CD4-positive, alpha-beta T cell treated with Interleukin-21 for 1 hour (primary cell): ENCODE measurements at regions not wholly inside any gene's neighbourhood (a gene's known extent, or its start where the extent isn't known, plus 50 kb on each side); places are given as distances from the start of the nearest gene placed in this dataset.

Experiments used
- DNase-seq: peaks from one replicate; pipeline ENCODE4 v3.0.0-alpha.2; 2020

DNA sequence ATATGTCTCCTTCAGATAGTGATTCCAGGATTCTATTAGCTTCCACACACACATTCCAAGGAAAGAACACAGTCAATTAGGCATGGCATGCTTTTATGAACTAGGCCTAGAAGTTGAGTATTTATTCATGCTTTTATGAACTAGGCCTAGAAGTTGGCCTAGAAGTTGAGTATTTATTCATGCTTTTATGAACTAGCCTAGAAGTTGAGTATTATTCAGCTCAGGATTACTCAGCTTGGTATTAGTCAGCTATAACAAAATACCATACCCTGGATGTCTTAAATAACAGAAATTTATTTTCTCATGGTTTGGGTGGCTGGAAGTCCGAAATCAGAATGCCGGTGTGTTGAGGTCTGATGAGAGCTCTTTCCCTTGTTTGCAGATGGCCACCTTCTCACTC, 442.7 kb upstream of the FLRT2 start:
- DNase-seq = no peak

DNA sequence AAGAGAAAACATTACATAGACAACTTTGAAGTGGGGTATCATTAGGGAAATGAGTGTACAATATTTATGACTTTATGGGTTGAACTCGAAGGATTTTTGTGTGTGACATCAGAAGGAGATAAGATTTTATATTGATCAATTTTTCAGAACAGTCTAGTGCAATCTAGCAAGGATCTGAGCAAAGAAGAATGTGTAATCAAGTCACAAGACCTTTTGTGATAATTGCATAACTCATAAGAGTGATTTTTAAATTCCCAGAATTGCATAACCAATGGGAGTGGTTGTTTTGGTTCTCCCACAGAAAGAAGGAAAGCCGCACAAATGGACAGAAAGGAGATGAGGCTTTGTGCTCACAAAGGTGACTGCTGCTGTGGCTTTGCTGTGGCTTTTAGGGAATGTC, 441.8 kb upstream of the FLRT2 start:
- DNase-seq = no peak

DNA sequence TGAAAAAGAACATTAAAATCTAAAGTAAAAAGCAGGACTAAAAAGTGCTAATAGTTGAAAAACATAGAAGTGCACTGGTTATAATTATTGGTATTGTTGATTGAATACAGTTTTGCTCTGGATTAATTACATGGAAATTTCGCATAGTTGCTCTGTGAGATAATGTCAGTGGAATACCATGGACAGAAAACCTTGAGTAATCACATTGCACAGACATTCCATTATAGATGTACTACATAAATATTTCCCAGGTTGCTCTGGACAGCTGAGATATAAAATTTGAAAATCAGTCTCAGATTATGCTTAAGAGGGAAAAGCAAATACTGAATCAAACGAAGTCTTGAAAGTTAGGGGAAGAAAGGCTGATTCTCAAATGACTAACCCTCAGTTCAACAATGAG, 439.3 kb upstream of the FLRT2 start:
- no peak for DNase-seq

DNA sequence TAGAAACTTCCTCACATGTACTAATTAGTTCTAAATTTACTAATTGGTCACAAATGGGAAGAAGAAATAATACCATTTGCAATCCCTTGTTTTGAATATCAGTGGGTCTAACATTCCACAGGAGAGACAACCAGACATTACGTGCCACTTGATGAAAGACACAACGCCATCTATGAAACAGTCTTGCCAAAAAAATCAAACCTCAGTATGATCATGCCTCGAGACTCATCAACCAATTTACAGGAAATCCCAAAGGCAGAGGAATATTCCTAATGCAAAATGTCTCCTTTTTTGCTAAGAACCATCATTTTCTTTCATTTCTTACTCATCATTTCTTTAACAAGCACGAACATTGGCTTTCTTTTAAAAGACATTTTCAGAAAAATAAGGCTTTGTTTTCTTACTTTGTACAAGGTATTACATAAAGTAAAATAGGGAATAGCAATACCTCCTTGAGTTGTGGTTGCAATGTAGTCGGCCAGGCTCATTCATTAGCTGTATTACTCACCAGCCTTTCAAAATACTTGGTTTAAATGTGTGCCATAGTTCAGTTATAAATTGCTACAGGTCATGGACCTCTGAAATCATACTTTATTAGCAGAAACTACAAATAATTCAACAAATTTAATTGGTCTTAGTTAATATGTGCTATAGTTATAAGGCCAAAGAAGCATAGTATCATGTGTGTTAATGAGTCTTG, 436.2 kb upstream of the FLRT2 start:
- no peak for DNase-seq

DNA sequence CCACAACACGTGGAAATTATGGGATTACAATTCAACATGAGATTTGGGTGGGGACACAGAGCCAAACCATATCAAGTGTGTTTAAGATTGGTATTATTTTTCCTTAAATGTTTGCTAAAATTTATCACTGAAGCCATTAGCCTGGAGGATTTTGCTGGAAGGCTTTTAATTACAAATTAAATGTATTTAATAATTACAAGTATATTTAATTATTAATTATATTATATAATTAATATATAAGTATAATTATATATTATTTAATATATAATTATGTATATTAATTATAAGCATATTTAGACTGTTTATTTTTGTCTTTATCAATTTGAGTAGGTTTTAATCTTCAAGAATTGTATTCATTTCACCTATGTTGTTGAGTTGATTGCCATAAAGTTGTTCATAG, 427.4 kb upstream of the FLRT2 start:
- DNase-seq = no peak

DNA sequence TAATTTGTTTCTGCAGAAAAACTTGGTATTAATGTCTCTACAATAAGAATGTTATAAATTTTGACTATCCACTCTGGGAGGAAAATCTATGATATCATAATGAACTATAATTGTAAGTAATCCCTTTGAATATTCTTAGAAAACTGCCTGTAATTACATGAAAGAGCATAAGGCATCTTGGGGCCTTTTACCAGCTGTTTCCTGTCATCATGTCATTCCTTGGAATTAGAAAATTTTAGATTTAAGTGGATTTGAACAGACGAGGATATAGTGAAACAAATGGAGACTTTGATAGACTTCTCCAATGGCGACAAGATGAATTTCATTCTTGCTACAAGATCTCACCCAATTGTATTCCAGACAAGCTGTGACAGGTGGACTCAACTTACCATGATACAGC, 423.4 kb upstream of the FLRT2 start:
- DNase-seq = no peak

DNA sequence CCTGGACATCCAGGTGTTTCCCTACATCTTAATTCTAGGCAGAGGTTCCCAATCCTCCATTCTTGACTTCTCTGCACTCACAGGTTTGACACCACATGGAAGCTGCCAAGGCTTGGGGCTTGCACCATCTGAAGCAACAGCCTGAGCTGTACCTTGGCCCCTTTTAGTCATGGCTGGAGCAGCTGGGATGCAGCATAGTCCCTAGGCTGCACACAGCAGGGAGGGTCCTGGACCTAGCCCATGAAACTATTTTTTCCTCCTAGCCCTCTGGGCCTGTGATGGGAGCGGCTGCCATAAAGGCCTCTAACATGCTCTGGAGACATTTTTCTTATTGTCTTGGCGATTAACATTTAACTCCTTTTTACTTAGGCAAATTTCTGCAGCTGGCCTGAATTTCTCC, 417.2 kb upstream of the FLRT2 start:
- DNase-seq = no peak

DNA sequence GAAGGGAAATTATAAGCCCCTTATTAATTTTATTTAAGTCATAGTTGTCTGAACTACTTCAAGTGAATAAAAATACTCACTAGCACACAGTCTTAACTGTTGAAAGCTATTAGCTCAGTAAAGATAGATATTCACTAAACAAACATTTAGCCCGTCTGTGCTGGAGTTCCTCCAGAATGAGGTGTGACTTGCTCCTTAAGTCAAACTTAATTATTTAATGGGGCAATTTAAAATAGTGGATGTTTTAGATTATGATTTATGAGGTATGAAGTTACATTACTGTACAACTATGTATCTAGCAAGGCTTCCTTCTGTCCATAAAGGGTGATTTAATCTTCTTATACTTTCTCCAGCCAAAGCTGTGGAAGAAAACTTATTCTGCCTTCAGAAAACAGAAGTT, 414.0 kb upstream of the FLRT2 start:
- DNase-seq = no peak

DNA sequence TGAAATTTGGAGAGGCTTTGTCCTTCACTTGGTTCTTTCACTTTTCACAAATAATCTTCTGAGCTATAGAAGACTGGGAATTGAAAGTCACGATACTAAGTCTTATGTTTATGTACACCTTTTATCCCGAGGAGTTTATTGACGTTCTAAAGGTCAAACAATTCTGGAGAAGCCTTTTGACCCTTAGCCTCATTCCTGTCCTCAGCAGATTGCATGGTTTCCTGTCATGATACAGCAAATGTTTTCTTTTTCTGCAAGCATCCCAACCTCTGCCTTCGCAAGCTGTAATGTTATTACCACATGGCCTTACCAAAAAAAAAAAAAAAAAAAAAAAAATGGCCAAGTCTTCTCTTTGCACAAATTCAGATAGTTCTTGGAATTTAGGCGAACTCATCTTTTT, 411.7 kb upstream of the FLRT2 start:
- DNase-seq = no peak

DNA sequence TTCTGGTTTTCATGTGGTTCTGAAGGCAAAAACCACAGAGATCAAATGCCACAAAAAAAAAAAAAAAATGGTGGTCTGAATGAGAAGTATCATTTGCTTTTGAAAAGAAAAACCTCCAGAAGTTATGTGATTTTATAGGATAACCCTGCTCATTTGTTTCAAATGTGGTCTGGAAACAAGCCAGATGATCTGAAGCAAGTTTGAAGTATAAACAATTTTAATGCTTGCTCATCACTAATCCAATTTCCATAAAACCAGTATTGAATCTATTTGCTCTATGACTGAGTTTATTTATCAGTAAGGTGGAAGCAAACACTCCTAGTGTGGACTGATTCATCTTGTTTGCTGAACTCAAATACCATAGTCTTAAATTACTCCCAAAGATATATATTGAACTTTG, 407.3 kb upstream of the FLRT2 start:
- DNase-seq = no peak

DNA sequence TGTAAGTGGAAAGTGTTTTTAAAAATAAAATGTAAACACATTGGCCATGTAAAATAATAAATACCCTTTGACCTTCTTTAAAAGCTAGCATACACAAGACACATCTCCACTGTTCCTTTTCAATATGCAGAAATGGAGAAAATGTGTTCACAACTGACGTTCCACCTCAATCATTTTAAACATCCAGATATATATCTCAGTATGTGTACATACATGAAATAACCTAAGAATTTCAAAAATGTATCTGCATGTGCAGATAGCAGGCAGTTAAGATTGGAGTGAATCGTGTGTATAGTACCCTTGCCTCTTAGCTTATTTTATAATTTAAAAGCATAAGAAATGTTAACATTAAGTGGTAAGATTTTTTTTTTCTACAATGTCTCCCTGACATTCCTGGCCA, 406.2 kb upstream of the FLRT2 start:
- DNase-seq = no peak

DNA sequence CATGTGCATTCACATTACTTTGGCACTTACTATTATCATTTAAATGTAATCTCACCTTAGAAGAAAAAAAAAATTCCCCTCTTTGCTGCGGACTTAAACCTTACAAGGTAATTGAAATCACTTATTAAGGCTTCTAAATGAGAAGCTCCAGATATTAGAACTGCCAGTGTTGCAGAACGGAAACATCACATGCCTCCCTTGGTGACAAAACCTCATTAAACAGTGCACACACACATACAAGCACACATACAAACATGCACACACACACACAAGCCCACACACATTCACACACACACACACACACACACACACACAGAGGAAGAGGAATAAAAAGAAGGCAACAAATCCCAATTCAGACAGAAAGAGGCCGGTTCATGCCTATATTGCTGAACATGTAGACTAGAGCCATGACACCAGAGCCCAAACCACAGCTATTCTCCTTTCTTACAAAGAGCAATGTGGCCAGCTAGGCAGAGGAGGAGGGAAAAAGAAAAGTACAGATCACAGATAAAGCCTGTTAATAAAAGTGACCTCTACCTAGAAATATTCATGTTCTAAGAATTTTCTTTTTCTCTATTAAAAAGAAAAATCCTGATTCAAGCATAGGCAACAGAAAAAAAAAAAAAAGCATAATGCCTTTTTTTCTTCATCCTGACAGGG, 405.2 kb upstream of the FLRT2 start:
- DNase-seq = no peak

DNA sequence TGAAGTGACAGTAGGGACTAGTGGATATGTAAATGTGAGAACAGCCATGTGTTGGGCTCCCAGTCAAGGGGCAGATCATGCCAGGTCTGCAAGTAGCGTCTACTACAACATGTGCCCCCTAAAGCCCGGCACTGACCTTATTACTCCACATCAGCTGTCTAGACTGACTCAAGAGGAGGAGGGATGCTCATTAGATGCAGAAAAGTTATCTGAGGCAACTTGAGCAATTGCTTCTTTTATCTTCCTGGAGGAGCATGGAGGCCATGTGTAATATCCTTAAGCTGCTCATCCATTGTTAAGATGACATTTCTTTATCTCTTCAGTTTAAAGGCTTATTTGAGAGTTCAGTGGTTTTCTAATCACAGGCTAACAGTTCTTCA, 404.7 kb upstream of the FLRT2 start:
- no peak for DNase-seq

DNA sequence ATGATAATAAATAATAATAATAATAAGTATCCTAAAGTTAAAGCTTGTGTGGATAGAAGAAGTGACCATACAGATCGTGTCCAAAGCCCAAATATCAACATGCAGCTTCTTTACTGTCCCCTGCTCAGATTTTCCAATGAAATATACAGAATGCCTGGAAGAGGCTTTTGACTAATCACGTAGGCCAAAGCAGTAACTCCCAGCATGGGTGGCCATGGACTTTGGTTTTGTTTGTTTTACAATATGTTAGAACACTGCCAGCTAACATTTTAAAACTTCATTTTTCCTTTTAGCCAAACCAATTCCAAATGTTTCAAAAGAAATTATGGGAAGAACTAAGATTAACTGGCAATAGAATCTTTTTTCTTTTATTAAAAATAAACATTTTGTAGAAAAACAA, 400.0 kb upstream of the FLRT2 start:
- DNase-seq = no peak

DNA sequence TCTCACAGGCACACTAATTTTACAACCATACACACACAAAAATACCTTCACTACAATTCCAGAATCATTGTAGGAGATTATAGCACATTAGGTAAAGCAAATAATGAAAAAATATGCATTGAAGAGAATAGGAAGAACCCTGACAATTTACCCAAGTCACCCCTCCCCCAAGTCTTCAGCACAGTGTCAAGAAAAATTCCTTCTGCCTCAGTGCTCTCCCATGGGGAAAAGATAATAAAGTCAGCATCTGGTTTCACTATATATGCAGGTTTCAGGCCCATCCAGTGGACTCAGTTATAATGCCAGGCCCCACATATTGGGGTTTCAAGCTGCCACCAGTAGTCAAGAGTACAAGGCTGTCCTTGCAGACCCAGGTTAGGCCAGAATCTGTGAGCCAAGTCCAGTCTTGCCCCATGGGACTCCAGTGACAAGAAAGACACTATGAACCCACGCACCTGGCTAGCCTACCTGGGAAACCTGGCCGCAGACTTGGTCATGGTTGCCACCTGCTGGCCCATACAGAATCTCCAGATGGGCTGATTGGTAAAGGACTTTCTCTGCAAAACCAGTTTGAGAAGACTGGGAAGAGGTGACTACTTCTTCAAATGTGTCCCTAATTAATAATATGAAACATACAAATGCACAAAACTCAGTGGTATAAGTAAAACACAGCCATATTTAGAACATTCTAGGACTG, 398.6 kb upstream of the FLRT2 start:
- no peak for DNase-seq

DNA sequence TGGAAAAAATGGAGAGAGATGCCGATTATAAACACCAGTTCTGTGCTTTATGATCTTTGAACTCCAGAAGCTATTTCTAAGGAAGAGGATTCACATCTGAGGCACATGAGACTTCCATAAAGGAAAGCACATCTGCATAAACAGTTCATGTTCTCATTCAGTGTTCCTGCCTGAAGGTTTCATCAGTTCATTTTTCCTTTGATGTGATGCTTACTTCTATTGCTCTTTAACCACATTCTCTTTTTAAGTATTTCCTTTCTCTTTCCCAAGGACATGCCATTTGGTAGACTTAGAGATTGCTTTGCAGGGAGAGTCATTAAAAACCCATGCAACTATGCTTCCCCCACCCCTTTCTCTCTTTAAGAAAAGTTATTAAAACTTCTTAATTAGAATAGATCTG, 387.0 kb upstream of the FLRT2 start:
- no peak for DNase-seq

DNA sequence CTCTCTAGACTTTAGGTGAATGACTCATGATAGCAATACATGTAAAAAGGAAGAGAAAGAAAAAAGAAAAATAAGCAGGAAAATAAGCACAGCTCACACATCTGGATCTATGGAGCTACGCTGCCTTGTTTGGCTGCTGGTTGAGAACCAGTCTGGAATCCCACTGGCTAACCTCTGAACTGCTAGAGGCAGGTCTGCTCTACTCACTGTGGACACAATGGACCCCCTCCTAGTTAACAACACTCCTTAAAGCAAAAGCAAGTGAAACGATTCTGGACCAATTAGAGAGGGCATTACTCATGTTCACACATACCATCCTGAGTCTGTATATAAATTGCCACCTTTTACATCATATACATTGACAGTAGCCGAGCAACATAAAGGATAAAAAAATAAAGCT, 383.2 kb upstream of the FLRT2 start:
- DNase-seq = no peak

DNA sequence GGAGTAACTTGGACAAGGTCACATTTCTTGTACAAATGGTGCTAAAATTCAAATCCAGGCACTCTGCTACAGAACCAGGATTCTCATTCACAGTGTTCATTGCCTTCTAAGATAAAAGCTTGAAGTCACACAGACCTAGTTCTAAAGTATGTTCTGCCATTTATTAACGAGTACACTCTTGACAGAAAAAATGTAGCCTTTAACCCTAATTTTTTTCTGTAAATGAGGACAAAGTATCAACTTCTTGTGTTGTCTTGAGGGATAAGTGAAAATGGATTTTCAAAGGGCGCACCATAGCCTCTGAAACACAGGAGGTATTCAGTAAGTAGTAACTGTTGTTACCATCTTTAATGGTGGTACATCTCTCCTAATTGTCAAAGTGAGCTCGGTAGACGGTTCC, 379.8 kb upstream of the FLRT2 start:
- DNase-seq = no peak

DNA sequence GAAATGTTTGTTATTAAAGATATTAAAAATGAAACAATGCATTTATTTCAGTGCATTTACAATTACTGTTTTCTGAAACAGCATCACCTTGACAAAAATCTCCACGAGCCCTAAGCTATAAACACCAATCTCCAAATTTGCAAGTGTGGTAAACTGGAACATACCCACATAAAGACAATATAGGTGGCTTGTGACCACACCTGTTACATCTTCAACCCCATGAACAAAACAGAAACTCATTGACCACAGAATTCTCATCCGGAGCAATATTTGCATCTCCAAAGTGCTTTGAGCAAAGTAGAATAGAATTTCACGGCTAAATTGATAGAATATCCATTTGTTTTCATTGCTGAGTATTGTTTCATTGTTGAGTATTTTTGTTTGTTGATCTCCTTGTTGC, 375.2 kb upstream of the FLRT2 start:
- DNase-seq = no peak

DNA sequence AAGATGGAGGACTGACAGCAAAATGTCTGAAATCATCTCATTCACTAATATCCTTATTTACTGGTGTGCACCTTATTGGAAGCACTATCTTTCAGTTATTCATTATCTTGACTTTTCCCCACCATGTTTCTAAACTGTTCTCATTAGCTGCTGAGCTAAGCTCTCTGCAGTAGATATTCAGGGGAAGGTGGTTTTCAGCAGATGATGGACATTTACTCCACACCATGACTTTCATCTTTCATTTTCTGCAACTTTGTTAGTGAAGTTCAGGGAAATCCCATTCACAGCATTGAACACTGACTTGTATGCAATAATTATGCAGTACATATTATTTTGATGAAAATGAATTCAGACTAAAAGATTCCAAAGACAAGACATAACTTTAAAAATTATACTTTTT, 373.6 kb upstream of the FLRT2 start:
- no peak for DNase-seq

DNA sequence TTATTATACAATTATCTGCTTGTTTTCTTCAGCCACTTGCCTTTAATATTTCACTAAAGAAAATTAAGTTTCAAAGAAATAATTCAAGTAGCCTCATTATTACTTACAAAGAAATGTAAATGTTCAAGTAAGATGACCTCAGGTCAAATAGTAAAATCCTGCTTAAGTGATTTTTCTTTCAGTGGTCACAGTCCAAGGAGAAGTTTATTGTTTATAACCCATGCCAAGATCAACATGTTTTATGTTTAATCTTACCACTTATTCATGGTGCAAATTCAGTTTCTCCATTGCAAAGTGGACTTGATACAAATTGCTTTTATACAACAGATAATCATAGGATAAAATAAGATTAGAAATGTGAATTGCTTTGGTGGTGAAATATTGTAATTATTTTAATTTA, 370.2 kb upstream of the FLRT2 start:
- DNase-seq = no peak

DNA sequence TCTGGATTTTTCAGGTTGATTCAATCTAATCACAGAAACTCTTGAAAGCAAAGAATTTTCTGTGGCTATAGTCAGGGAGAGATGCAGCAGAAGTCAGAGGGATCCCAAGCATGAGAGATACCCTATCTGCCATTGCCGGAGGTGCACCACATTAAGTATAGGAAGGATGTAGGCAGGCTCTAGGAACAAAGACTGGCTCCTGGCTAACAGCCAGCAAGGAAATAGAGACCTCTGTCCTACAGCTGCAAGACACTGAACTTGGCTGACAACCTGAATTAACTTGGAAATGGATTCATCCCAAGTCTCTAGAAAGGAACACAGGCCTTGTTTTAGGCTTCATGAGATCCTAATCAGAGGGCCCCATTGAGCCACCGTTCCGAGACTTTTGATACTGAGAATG, 364.9 kb upstream of the FLRT2 start:
- DNase-seq = no peak

DNA sequence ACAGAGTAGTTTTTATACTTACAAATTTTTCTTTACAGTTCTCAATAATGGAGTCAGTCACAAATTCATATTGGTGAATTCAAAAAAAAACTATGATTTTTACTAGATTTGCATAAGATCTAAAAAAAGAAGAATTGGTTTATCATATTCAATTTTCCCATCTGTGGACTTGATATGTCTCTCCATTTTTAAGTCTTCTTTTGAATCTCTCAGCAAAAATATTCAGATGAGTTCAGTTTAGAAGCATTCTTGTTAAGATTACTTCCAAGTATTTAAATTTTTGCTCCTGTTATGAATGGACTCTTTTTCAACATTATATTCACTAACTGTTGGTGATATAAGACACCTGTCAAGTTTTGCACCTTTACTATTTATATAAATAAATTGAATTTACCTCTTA, 360.6 kb upstream of the FLRT2 start:
- no peak for DNase-seq

DNA sequence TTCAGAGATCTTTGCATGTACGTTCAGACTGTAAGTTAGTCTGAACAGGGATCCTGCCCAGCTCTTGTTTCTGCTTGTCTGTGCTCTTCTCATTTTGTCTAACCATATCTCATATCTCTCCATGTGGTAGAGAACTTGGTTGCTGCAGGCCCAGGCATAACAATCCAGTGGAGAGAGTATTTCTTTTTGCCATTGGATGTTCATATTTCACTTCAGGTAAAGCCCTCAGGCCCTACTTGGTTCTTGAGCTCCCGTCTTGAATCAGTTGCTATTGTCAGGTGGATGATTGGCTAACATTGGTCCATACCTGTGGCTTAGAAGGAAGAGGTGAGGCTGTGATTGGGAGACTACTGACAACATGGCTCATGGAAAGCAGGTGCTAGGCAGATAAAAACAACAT, 357.7 kb upstream of the FLRT2 start:
- no peak for DNase-seq
